ENCODE measurements at regions not wholly inside any gene's neighbourhood (a gene's known extent, or its start where the extent isn't known, plus 50 kb on each side); places are given as distances from the start of the nearest gene placed in this dataset.

GRCh38 chr18:55908901-55909366 lies 320.9 kb upstream of the TCF4 start:
- POLR2A ChIA-PET: no interaction called here
- Histone ChIP-seq H3K9ac (ENCODE audit: control insufficient read depth, insufficient read depth, low read length) (no peak overlapping the region), H3K27ac (ENCODE audit: control insufficient read depth, insufficient read depth) (no peak overlapping the region), H4K20me1 (ENCODE audit: control insufficient read depth, insufficient read depth) (no peaks in the 10 kb centered on the region), H3K36me3 (ENCODE audit: control insufficient read depth in 2 of 2, insufficient read depth in 2 of 2, low read length in 1 of 2) (no peaks in the 10 kb centered on the region), H3K9me3 (replicated peaks; ENCODE audit: control insufficient read depth, insufficient read depth, low read length) (no peaks in the 10 kb centered on the region), H3K4me3 (no peak overlapping the region), H2AFZ (ENCODE audit: control insufficient read depth, low read depth, low read length) (no peak overlapping the region), H3K4me2 (ENCODE audit: control insufficient read depth, insufficient read depth) (no peak overlapping the region), H3K79me2 (ENCODE audit: control insufficient read depth, insufficient read depth, low read length) (no peaks in the 10 kb centered on the region), H3K4me1 (ENCODE audit: control insufficient read depth, insufficient read depth, low read length) (no peaks in the 10 kb centered on the region), H3K27me3 (replicated peaks in 1 of 2; ENCODE audit: control insufficient read depth in 2 of 2, insufficient read depth in 2 of 2, low read length in 1 of 2) (no peaks in the 10 kb centered on the region)
- no TSS peak for BruUV-seq (replicated peaks)
- CTCF ChIA-PET: no interaction called here
- 19% methylated on average over 4 of the region's 4 CpGs for WGBS (ENCODE audit: insufficient coverage, insufficient replicate concordance, low lambda C conversion rate, missing lambda C conversion rate)
- RAD21 ChIA-PET (ENCODE audit: unreplicated experiment): no interaction called here
- ATAC-seq: no peak
- intact Hi-C loops (cut with micrococcal nuclease; ENCODE audit: unreplicated experiment) (no loop called here), in situ Hi-C loops (cut with MboI) (no loop called here)
- TF ChIP-seq BMI1 (IDR thresholded peaks at IDR 0.05; ENCODE audit: borderline replicate concordance) (no peak), BRCA1 (IDR thresholded peaks at IDR 0.05; ENCODE audit: low read depth, low read length) (no peak), SIN3A (IDR thresholded peaks at IDR 0.05; ENCODE audit: low read depth, low read length) (no peak), SPI1 (IDR thresholded peaks at IDR 0.05; ENCODE audit: borderline replicate concordance, insufficient read depth, low read depth, low read length) (no peak), PKNOX1 (IDR thresholded peaks at IDR 0.05) (no peak), EED (IDR thresholded peaks at IDR 0.05; ENCODE audit: low read depth) (no peak), CEBPB (IDR thresholded peaks at IDR 0.05; ENCODE audit: borderline replicate concordance in 1 of 2, low read depth in 2 of 2, low read length in 2 of 2) (no peak), ATF3 (IDR thresholded peaks at IDR 0.05; ENCODE audit: borderline replicate concordance, extremely low read depth, low read depth, low read length) (no peak), RELA (IDR thresholded peaks at IDR 0.05; ENCODE audit: borderline replicate concordance, partially characterized antibody) (no peak)
- SMC1A ChIA-PET (ENCODE audit: uncharacterized antibody, unreplicated experiment): interaction anchor here (1.0 kb wide), 1 partner anchor 30 kb away, joined by 3 read pairs; no protein-coding TSS in a partner anchor
- no peak for FAIRE-seq
- DNase-seq (ENCODE audit: low read depth, low spot score): no peak
